ENCODE measurements at regions not wholly inside any gene's neighbourhood (a gene's known extent, or its start where the extent isn't known, plus 50 kb on each side); places are given as distances from the start of the nearest gene placed in this dataset.

- TF ChIP-seq CREB1 (CRISPR knock-in tag; IDR thresholded peaks at IDR 0.05; ENCODE audit: low read depth): no peak
- TF ChIP-seq POLR2AphosphoS5 (IDR thresholded peaks at IDR 0.05; ENCODE audit: low read depth): no peak
- no peak for TF ChIP-seq EZH2 (IDR thresholded peaks at IDR 0.05; ENCODE audit: low read depth, unreplicated experiment)
- no peak for TF ChIP-seq CTCF (conservative IDR thresholded peaks at IDR 0.05; ENCODE audit: low read depth in 2 of 2)
- no peak for TF ChIP-seq ZNF331 (CRISPR knock-in tag; IDR thresholded peaks at IDR 0.05; ENCODE audit: low read depth)
- no peak for TF ChIP-seq EZH2phosphoT487 (IDR thresholded peaks at IDR 0.05; ENCODE audit: unreplicated experiment)
- TF ChIP-seq REST (IDR thresholded peaks at IDR 0.05; ENCODE audit: unreplicated experiment): no peak
- no peak for TF ChIP-seq ZNF114 (CRISPR knock-in tag; IDR thresholded peaks at IDR 0.05)
- TF ChIP-seq STAT1 (IDR thresholded peaks at IDR 0.05; ENCODE audit: unreplicated experiment): no peak
- no peak for TF ChIP-seq NANOG (IDR thresholded peaks at IDR 0.05; ENCODE audit: borderline replicate concordance)
- TF ChIP-seq JUNB (IDR thresholded peaks at IDR 0.05; ENCODE audit: unreplicated experiment): no peak
- no peak for TF ChIP-seq ETS1 (IDR thresholded peaks at IDR 0.05)
Observed at GRCh38 chr16:79420493-79420892, 180.0 kb downstream of the MAF start.
